Upper lobe of right lung (tissue), 1 donor: ENCODE measurements at regions not wholly inside any gene's neighbourhood (a gene's known extent, or its start where the extent isn't known, plus 50 kb on each side); places are given as distances from the start of the nearest gene placed in this dataset.

ENCODE experiments used
- ATAC-seq: fragments of 200-7000 bp; cut with Tn5 transposase; one replicate; pipeline ENCODE4 v1.9.1; 2020; ENCODE audit warnings: mild to moderate bottlenecking, moderate library complexity
- DNase-seq: peaks from one replicate; pipeline ENCODE4 v3.0.0-alpha.2; 2020
- H3K27ac ChIP-seq: fragments of 200-600 bp; one replicate; pipeline ENCODE4 v1.8.0; 2022
- H3K27me3 ChIP-seq: fragments of 200-600 bp; one replicate; pipeline ENCODE4 v1.8.0; 2022; ENCODE audit warnings: mild to moderate bottlenecking
- H3K36me3 ChIP-seq: fragments of 200-600 bp; one replicate; pipeline ENCODE4 v1.8.0; 2022
- H3K4me1 ChIP-seq: fragments of 200-600 bp; one replicate; pipeline ENCODE4 v1.8.0; 2022
- H3K4me3 ChIP-seq: fragments of 200-600 bp; one replicate; pipeline ENCODE4 v1.8.0; 2022; ENCODE audit warnings: mild to moderate bottlenecking
- H3K9me3 ChIP-seq: fragments of 200-600 bp; one replicate; pipeline ENCODE4 v1.8.0; 2022
- CTCF ChIP-seq: fragments of 200-600 bp; IDR thresholded peaks from one replicate; pipeline ENCODE4 v1.8.0; 2022; ENCODE audit warnings: antibody characterized with exemption
- intact Hi-C: fragments of 100-400 bp; cut with DNase I; formaldehyde crosslinking; loops from one replicate; pipeline ENCODE4 v1.11.0; 2022
- donor health status: DM: no; HTN: yes; CAD: no; lungs with severe emphysema.

GRCh38 chr4:147367891-147368290 lies 113.0 kb upstream of the EDNRA start:
- ATAC-seq (peak; percentile 45), DNase-seq (no peak)
- Histone ChIP-seq H3K4me1 (peaks cover under 1% of the 10 kb centered on the region), H3K27ac (no peak overlapping the region), H3K36me3 (no peaks in the 10 kb centered on the region), H3K9me3 (no peaks in the 10 kb centered on the region), H3K27me3 (no peaks in the 10 kb centered on the region), H3K4me3 (no peak overlapping the region)
- intact Hi-C loops: no loop called here
- no peak for TF ChIP-seq CTCF

- Histone ChIP-seq H3K4me1 (no peaks in the 10 kb centered on the region), H3K9me3 (no peaks in the 10 kb centered on the region), H3K27ac (no peak overlapping the region), H3K4me3 (no peak overlapping the region), H3K27me3 (no peaks in the 10 kb centered on the region), H3K36me3 (no peaks in the 10 kb centered on the region)
- no peak for TF ChIP-seq CTCF
- ATAC-seq (no peak), DNase-seq (no peak)
- intact Hi-C loops: no loop called here
Measured at GRCh38 chr4:147368948-147369347, 111.9 kb upstream of the EDNRA start.

- DNase-seq (no peak), ATAC-seq (peak; percentile 47)
- intact Hi-C loops: no loop called here
- Histone ChIP-seq H3K27ac (no peak overlapping the region), H3K36me3 (no peaks in the 10 kb centered on the region), H3K9me3 (no peaks in the 10 kb centered on the region), H3K4me3 (no peak overlapping the region), H3K4me1 (no peaks in the 10 kb centered on the region), H3K27me3 (no peaks in the 10 kb centered on the region)
- TF ChIP-seq CTCF: no peak
Measured at GRCh38 chr4:147370473-147370872, 110.4 kb upstream of the EDNRA start.

- no peak overlapping the region for H3K27ac ChIP-seq
- TF ChIP-seq CTCF: no peak
- H3K36me3 ChIP-seq: no peaks in the 10 kb centered on the region
- H3K27me3 ChIP-seq: no peaks in the 10 kb centered on the region
- ATAC-seq (peak; percentile 75), DNase-seq (no peak)
- intact Hi-C loops: no loop called here
- H3K4me1 ChIP-seq: no peaks in the 10 kb centered on the region
- no peak overlapping the region for H3K4me3 ChIP-seq
- H3K9me3 ChIP-seq: no peaks in the 10 kb centered on the region
Measured at GRCh38 chr4:147370881-147371280, 110.0 kb upstream of the EDNRA start.

GRCh38 chr4:147371661-147372060 lies 109.2 kb upstream of the EDNRA start:
- no peaks in the 10 kb centered on the region for H3K27me3 ChIP-seq
- no peak overlapping the region for H3K4me3 ChIP-seq
- no peak overlapping the region for H3K27ac ChIP-seq
- TF ChIP-seq CTCF: no peak
- H3K4me1 ChIP-seq: no peaks in the 10 kb centered on the region
- H3K36me3 ChIP-seq: no peaks in the 10 kb centered on the region
- DNase-seq: no peak
- intact Hi-C loops: no loop called here
- H3K9me3 ChIP-seq: no peaks in the 10 kb centered on the region
- ATAC-seq: no peak

- no peak for DNase-seq
- Histone ChIP-seq H3K4me3 (no peak overlapping the region), H3K9me3 (no peaks in the 10 kb centered on the region), H3K4me1 (no peaks in the 10 kb centered on the region), H3K27me3 (no peaks in the 10 kb centered on the region), H3K36me3 (no peaks in the 10 kb centered on the region), H3K27ac (no peak overlapping the region)
- ATAC-seq: peak; percentile 75
- intact Hi-C loops: no loop called here
- peak; percentile 15 for TF ChIP-seq CTCF
Measured at GRCh38 chr4:147378780-147379179, 102.1 kb upstream of the EDNRA start.
